GM04503 (cell line): ENCODE measurements at regions not wholly inside any gene's neighbourhood (a gene's known extent, or its start where the extent isn't known, plus 50 kb on each side); places are given as distances from the start of the nearest gene placed in this dataset.
A peak's percentile ranks its signal among the peaks of the same experiment; 100 is the strongest.

Experiments used
- DNase-seq: peaks from one replicate; pipeline ENCODE4 v3.0.0-alpha.2; 2012; ENCODE audit warnings: low read depth

- DNase-seq: no peak
Measured at GRCh38 chr20:39266989-39267388, 304.8 kb downstream of the DHX35 start.

GRCh38 chr20:39264506-39265172 is 302.5 kb downstream of the DHX35 start:
- peak; percentile 17 for DNase-seq

GRCh38 chr20:39263076-39263475 is 300.9 kb downstream of the DHX35 start:
- DNase-seq: no peak

- no peak for DNase-seq
Measured at GRCh38 chr20:39259808-39260207, 297.7 kb downstream of the DHX35 start.

DNA sequence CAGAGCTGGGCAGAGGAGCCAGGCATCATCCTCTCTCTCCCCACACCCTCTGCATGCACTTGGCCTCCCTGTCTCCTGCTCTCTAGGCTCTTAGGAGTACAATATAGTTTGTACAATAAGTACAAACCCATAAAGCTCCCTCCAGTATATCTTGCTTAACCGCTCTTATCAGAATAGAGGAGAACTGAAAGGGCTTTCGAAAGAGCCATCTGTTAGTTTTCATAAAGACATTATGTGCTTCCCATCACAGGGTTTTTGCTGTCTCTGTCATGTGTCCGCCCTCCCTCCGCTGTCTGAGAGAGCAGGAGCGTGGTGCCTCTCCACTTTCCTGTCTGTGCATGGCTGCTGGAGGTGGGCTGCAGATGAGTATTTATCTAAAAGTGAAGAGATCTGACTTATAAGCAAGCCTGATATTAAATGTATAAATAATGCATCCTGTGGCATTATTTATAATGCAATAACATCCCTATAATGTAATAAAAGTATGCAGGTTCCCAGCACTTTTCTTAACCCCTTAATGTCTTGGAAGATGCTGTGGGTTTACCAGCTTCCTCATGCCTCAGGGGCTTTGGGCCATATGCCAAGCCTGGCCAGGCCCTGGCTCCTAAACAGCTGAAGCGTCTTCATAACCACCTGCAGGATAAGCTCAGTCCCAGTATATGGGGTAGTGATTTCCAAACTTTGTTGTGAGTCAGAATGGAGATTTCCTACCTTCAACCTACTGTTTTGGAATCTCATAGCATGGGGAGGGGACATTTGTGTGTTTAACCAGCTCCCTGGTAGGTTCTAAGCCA is 297.1 kb downstream of the DHX35 start:
- DNase-seq: no peak

GRCh38 chr20:39258253-39258652 is 296.1 kb downstream of the DHX35 start:
- no peak for DNase-seq

- DNase-seq: no peak
Measured at GRCh38 chr20:39253051-39253755, 291.1 kb downstream of the DHX35 start.

GRCh38 chr20:39252035-39252434 is 289.9 kb downstream of the DHX35 start:
- no peak for DNase-seq

DNA sequence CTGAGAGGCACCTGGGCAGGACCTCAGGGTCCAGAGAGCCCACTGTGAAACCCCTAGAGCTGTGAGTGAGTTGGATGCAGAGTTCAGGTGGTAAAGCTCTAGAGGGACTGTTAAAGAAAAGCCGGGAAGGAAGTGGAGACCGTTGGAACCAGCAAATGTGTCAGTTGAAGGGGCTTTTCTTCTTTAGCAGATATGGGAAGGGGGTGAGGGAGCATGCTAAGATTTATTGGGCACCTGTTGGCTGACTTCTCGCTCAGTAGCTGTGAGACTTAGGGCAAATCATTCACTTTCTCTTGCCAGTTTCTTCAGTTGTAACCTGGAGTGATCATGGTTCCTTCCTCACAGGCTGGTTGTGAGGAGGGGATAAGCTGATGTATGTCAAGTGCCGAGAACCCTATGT is 287.7 kb downstream of the DHX35 start:
- no peak for DNase-seq

GRCh38 chr20:39248862-39249485 is 286.8 kb downstream of the DHX35 start:
- DNase-seq: no peak

GRCh38 chr20:39248171-39248861 is 286.2 kb downstream of the DHX35 start:
- DNase-seq: no peak

- no peak for DNase-seq
Measured at GRCh38 chr20:39246436-39246835, 284.3 kb downstream of the DHX35 start.

DNA sequence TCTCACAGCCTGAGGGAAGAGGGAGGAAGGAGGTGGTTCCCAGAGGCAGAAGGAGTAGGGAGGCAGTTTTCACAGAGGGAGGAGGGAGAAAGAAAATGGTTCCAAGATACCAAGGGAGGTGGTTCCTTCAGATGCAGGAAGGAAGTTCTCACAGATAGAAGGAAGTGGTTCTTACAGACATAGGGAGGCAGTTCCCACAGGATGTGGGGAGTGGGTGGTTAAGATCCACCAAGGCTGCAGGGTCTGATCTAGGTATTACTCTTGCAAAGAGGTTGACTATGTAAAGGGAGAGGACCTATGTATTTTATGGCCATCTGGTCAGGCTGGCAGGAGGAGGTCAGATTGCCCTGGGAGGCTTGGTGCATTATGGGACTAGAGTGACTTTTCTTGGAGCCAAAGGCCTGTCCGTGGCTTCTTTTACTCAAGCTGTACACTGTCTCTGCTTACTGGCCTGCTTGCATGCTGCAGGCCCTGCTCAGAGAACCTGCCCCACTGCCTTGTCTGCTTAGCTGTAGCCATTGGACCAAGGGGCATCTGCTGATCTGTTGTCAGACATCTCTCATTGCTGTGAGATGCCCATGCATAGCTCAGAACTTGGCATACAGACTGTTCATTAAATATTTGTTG is 283.7 kb downstream of the DHX35 start:
- no peak for DNase-seq

GRCh38 chr20:39243962-39244361 is 281.8 kb downstream of the DHX35 start:
- no peak for DNase-seq

DNA sequence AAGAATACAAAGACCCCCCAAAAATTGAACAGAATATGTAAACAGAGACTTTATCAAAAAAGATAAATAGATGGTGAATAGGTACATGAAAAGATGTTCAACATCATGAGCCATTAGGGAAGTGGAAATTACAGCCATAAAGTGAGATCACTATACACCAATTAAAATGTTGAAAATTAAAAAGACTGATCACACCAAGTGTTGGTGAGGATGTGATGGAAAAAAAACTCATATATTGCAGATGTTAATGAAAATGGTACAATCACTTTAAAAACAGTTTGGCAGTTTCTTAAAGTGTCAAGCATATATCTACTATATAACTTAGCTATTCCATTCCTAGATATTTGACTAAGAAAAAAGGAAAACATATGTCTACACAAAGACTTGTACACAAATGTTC is 280.5 kb downstream of the DHX35 start:
- DNase-seq: no peak

- no peak for DNase-seq
Measured at GRCh38 chr20:39234520-39235095, 272.5 kb downstream of the DHX35 start.

DNA sequence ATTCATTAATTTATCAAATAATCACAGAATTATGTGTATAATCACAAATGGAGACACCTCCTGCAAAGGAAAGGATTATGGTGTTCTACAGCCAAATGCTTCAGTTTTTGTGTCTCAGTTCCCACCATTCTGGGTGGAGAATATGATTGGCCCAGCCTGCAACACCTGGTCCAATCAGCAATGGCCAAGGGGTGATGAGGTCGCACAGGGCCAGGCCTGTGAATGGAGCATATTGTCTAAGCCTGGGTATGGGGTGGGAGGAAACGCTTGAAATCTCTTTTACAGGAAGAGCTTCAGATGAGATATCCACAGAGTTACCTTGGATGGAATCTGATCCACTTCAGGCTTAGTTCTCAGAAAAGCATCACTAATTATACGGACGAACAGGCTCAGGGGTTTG is 271.6 kb downstream of the DHX35 start:
- no peak for DNase-seq

GRCh38 chr20:39227416-39227815 is 265.3 kb downstream of the DHX35 start:
- no peak for DNase-seq

DNA sequence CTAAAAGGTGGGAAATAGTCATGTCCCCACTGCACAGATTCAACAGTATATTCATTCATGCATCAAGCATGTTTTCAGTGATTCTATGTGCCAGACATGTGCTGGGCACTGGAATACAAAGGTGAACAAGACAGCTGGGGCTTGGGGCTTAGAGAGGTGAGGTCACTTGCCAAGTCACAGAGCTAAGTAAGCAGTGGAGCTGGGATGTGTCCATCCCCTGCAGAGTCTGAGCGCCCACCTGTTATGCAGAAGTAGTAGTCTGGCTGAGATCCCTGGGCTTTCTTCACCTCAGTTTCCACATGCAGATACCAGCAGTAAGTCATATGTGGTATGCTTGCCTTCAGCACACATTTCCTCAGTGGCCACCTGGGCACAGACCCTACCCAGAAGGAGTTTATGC is 263.8 kb downstream of the DHX35 start:
- DNase-seq: no peak

DNA sequence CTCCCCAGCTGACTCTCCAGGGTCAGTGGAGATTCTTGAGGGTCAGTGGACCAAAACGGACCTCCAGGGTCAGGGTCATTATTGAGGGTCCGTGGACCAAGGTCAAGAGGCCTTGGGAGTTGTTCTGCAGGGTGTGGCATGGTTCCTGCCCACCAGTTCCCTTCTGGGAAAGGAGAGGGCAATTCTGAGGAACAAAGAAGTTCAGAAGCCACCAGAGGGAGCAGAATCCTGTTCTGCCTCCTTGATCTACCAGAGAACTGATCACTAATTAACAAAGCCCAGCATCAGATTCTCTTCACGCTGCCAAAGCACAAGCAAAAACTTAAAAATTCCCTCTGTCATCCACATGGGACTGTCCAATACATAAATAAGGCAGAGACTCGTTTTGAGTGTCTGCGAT is 263.4 kb downstream of the DHX35 start:
- no peak for DNase-seq

- no peak for DNase-seq
Measured at GRCh38 chr20:39222101-39222500, 260.0 kb downstream of the DHX35 start.
